DOHH2 (cell line): ENCODE measurements at regions not wholly inside any gene's neighbourhood (a gene's known extent, or its start where the extent isn't known, plus 50 kb on each side); places are given as distances from the start of the nearest gene placed in this dataset.

Experiments
- H3F3A ChIP-seq: fragments of 200-600 bp; sonication (generic), shearing (Covaris generic); 2 replicates; pipeline ENCODE4 v1.6.0; 2016; ENCODE audit warnings: antibody characterized with exemption, mild to moderate bottlenecking; ENCODE audit not compliant: control insufficient read depth, insufficient read depth
- H3K27ac ChIP-seq: fragments of 200-600 bp; sonication (generic); 2 replicates; pipeline ENCODE4 v1.5.1; 2014; ENCODE audit warnings: low read depth, mild to moderate bottlenecking, low read length, moderate library complexity
- H3K27me3 ChIP-seq: fragments of 200-600 bp; sonication (generic); 2 replicates; pipeline ENCODE4 v1.6.1; 2014; ENCODE audit warnings: mild to moderate bottlenecking, low read length, mixed read lengths; ENCODE audit not compliant: control insufficient read depth
- H3K36me3 ChIP-seq: fragments of 200-600 bp; sonication (generic); 2 replicates; pipeline ENCODE4 v1.6.1; 2014; ENCODE audit warnings: mild to moderate bottlenecking, low read length, moderate library complexity, mixed read lengths; ENCODE audit not compliant: control insufficient read depth
- H3K4me1 ChIP-seq: fragments of 200-600 bp; sonication (generic); 2 replicates; pipeline ENCODE4 v1.6.1; 2014; ENCODE audit warnings: mild to moderate bottlenecking, low read length, mixed read lengths; ENCODE audit not compliant: control insufficient read depth
- H3K4me2 ChIP-seq: fragments of 200-600 bp; sonication (generic); 2 replicates; pipeline ENCODE4 v1.6.0; 2014; ENCODE audit warnings: mild to moderate bottlenecking, low read length, moderate library complexity
- H3K4me3 ChIP-seq: fragments of 200-600 bp; sonication (generic); 2 replicates; pipeline ENCODE4 v1.5.1; 2014; ENCODE audit warnings: mild to moderate bottlenecking, low read length, mixed read lengths
- H3K79me2 ChIP-seq: fragments of 200-600 bp; sonication (generic); 2 replicates; pipeline ENCODE4 v1.6.1; 2014; ENCODE audit warnings: mild to moderate bottlenecking, low read length, mixed read lengths; ENCODE audit not compliant: control insufficient read depth
- H3K9me2 ChIP-seq: fragments of 200-600 bp; sonication (generic); replicated peaks from 2 replicates; pipeline ENCODE4 v1.6.1; 2014; ENCODE audit warnings: mild to moderate bottlenecking, low read length, mixed read lengths; ENCODE audit not compliant: control insufficient read depth
- H3K9me3 ChIP-seq: fragments of 200-600 bp; sonication (generic); 2 replicates; pipeline ENCODE4 v1.6.1; 2014; ENCODE audit warnings: antibody characterized with exemption, low read length, mixed read lengths; ENCODE audit not compliant: control insufficient read depth, insufficient read depth
- H4K20me1 ChIP-seq: fragments of 200-600 bp; sonication (generic); 2 replicates; pipeline ENCODE4 v1.6.0; 2014; ENCODE audit warnings: low read depth, mild to moderate bottlenecking, antibody characterized with exemption, low read length, moderate library complexity; ENCODE audit not compliant: control insufficient read depth, insufficient read depth
- EZH2phosphoT487 ChIP-seq: fragments of 200-600 bp; sonication (generic); IDR thresholded peaks from 2 replicates; pipeline ENCODE4 v1.6.1; 2017; ENCODE audit warnings: borderline replicate concordance, mild to moderate bottlenecking, antibody characterized with exemption, low read length, moderate library complexity, mixed read lengths
- TF ChIP-seq, protein P1 (sequence below): fragments of 200-600 bp; sonication (generic); IDR thresholded peaks from one replicate; pipeline ENCODE4 v1.5.1; 2014; ENCODE audit warnings: antibody characterized with exemption, mild to moderate bottlenecking, low read depth, low read length; ENCODE audit not compliant: poor library complexity, severe bottlenecking

- Histone ChIP-seq H3K36me3 (no peaks in the 10 kb centered on the region), H3K79me2 (no peaks in the 10 kb centered on the region), H3K4me3 (no peak overlapping the region), H3K9me3 (no peaks in the 10 kb centered on the region; the same call in 1 of the 2 replicates), H3K9me2 (no peaks in the 10 kb centered on the region), H3K27ac (no peak overlapping the region), H3K4me1 (no peaks in the 10 kb centered on the region; the same call in 1 of the 2 replicates), H3K27me3 (no peaks in the 10 kb centered on the region), H3F3A (no peaks in the 10 kb centered on the region), H3K4me2 (no peak overlapping the region), H4K20me1 (no peaks in the 10 kb centered on the region)
- TF ChIP-seq, protein P1, sequence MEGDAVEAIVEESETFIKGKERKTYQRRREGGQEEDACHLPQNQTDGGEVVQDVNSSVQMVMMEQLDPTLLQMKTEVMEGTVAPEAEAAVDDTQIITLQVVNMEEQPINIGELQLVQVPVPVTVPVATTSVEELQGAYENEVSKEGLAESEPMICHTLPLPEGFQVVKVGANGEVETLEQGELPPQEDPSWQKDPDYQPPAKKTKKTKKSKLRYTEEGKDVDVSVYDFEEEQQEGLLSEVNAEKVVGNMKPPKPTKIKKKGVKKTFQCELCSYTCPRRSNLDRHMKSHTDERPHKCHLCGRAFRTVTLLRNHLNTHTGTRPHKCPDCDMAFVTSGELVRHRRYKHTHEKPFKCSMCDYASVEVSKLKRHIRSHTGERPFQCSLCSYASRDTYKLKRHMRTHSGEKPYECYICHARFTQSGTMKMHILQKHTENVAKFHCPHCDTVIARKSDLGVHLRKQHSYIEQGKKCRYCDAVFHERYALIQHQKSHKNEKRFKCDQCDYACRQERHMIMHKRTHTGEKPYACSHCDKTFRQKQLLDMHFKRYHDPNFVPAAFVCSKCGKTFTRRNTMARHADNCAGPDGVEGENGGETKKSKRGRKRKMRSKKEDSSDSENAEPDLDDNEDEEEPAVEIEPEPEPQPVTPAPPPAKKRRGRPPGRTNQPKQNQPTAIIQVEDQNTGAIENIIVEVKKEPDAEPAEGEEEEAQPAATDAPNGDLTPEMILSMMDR = no peak
- no peak for TF ChIP-seq EZH2phosphoT487
These were observed 215.5 kb upstream of the RORA start for GRCh38 chr15:61444585-61444984.

DNA sequence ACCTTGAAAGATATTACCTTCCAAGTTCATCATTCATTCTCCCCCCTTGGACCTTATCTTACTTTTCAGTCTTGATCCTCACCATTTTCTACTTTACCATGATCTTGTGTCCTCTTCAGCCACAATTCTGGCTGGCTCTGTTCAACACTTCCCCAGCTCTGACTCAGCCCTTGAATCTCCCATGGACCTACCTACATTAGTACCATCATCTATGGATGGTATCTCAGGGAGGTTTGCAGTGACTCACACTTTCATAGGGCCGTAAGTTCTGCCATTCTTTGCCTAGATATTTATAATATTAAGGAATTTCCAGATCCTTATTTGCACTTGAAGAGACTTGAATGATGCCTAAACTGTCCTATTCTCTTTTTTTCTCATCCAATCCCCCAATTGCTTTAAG, 213.7 kb upstream of the RORA start:
- no peaks in the 10 kb centered on the region for H3K79me2 ChIP-seq

GRCh38 chr15:61441891-61442290, 212.8 kb upstream of the RORA start:
- no peaks in the 10 kb centered on the region for H3K27me3 ChIP-seq
- no peak overlapping the region for H3K27ac ChIP-seq
- TF ChIP-seq, protein P1 = no peak
- TF ChIP-seq EZH2phosphoT487 = no peak
- no peaks in the 10 kb centered on the region for H3K79me2 ChIP-seq
- no peak overlapping the region for H3K4me3 ChIP-seq
- H3K4me1 ChIP-seq = no peaks in the 10 kb centered on the region
- no peaks in the 10 kb centered on the region for H4K20me1 ChIP-seq
- H3K9me3 ChIP-seq = no peaks in the 10 kb centered on the region; the same call in 1 of the 2 replicates
- no peaks in the 10 kb centered on the region for H3K36me3 ChIP-seq
- no peak overlapping the region for H3K4me2 ChIP-seq
- H3F3A ChIP-seq = no peaks in the 10 kb centered on the region
- no peaks in the 10 kb centered on the region for H3K9me2 ChIP-seq

More for the DNA sequence above, 213.7 kb upstream of the RORA start:
- H3K27ac ChIP-seq = no peak overlapping the region
- TF ChIP-seq, protein P1 = no peak
- TF ChIP-seq EZH2phosphoT487 = no peak
- H4K20me1 ChIP-seq = no peaks in the 10 kb centered on the region
- no peaks in the 10 kb centered on the region for H3F3A ChIP-seq
- H3K4me2 ChIP-seq = no peak overlapping the region
- no peak overlapping the region for H3K4me3 ChIP-seq
- no peaks in the 10 kb centered on the region for H3K9me2 ChIP-seq
- H3K9me3 ChIP-seq = no peaks in the 10 kb centered on the region; the same call in 1 of the 2 replicates
- no peaks in the 10 kb centered on the region for H3K36me3 ChIP-seq
- no peaks in the 10 kb centered on the region for H3K27me3 ChIP-seq
- no peaks in the 10 kb centered on the region for H3K4me1 ChIP-seq

- Histone ChIP-seq H3K4me3 (no peak overlapping the region), H3K27ac (no peak overlapping the region), H3K4me1 (peaks cover 20% of the 10 kb centered on the region), H3K4me2 (peak overlapping the region; percentile 28), H3K9me2 (no peaks in the 10 kb centered on the region), H3K9me3 (no peaks in the 10 kb centered on the region), H4K20me1 (no peaks in the 10 kb centered on the region), H3F3A (no peaks in the 10 kb centered on the region), H3K79me2 (no peaks in the 10 kb centered on the region), H3K27me3 (no peaks in the 10 kb centered on the region), H3K36me3 (no peaks in the 10 kb centered on the region)
- TF ChIP-seq, protein P1 = no peak
- TF ChIP-seq EZH2phosphoT487 = no peak
These were observed 197.4 kb upstream of the RORA start for GRCh38 chr15:61426466-61426865.
